ENCODE measurements at regions not wholly inside any gene's neighbourhood (a gene's known extent, or its start where the extent isn't known, plus 50 kb on each side); places are given as distances from the start of the nearest gene placed in this dataset.

DNA sequence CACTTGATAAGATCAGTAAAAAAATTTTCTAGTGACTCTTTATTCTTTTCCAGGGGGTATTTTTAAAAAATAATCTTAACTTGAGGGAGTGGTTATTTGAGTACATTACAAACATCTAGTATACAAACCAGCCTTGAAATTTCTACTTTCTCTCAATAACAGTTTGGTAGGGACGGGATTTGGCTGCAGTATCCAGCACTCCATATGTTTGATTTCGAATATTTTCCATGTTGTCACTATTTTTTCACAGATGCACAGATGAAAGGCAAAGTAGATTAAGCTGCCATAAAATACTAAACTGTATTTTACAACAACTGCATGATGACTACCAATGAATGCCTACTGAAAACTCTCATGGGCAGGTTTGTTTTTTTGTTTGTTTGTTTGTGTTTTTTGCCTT, 225.0 kb downstream of the COX7B2 start:
- Histone ChIP-seq H3K9me3 (no peaks in the 10 kb centered on the region), H3K27ac (no peak overlapping the region), H3K36me3 (ENCODE audit: low read depth, missing control alignments) (no peaks in the 10 kb centered on the region), H3K4me1 (no peaks in the 10 kb centered on the region), H3K4me3 (no peak overlapping the region), H3K27me3 (no peaks in the 10 kb centered on the region)
- no peak for DNase-seq
- intact Hi-C loops (cut with DNase I; ENCODE audit: low total_unique reads) = no loop called here
- no peak for TF ChIP-seq POLR2A (IDR thresholded peaks at IDR 0.05)
- TF ChIP-seq, protein P1, sequence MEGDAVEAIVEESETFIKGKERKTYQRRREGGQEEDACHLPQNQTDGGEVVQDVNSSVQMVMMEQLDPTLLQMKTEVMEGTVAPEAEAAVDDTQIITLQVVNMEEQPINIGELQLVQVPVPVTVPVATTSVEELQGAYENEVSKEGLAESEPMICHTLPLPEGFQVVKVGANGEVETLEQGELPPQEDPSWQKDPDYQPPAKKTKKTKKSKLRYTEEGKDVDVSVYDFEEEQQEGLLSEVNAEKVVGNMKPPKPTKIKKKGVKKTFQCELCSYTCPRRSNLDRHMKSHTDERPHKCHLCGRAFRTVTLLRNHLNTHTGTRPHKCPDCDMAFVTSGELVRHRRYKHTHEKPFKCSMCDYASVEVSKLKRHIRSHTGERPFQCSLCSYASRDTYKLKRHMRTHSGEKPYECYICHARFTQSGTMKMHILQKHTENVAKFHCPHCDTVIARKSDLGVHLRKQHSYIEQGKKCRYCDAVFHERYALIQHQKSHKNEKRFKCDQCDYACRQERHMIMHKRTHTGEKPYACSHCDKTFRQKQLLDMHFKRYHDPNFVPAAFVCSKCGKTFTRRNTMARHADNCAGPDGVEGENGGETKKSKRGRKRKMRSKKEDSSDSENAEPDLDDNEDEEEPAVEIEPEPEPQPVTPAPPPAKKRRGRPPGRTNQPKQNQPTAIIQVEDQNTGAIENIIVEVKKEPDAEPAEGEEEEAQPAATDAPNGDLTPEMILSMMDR (IDR thresholded peaks at IDR 0.05) = no peak
- 63 to 66% methylated on average over 2 of the region's 2 CpGs for WGBS, 2 donors

DNA sequence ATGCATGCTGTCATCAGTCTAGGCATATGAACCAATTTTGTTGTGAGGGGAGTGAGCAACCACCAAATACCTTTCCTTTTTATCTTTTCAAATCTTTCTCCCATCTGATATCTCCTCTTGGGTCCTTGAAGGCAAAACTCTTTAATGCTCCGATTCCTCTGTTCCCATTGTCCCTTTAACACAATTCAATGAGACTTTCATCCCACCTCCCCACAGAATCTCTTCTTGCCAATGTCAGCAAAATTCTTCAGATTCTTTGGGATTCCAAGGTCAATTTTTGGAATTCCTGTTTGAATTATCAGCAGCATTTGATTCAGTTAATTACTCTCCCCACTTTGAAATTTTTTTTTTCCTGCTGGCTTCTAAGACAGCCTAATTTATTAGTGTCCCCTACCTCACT, 232.7 kb downstream of the COX7B2 start:
- Histone ChIP-seq H3K4me1 (no peaks in the 10 kb centered on the region), H3K36me3 (ENCODE audit: low read depth, missing control alignments) (no peaks in the 10 kb centered on the region), H3K4me3 (no peak overlapping the region), H3K9me3 (no peaks in the 10 kb centered on the region), H3K27ac (no peak overlapping the region), H3K27me3 (no peaks in the 10 kb centered on the region)
- intact Hi-C loops (cut with DNase I; ENCODE audit: low total_unique reads) = no loop called here
- TF ChIP-seq, protein P1 (IDR thresholded peaks at IDR 0.05) = no peak
- no peak for TF ChIP-seq POLR2A (IDR thresholded peaks at IDR 0.05)
- WGBS, 2 donors = 82 to 83% methylated on average over 1 of the region's 1 CpG
- no peak for DNase-seq

DNA sequence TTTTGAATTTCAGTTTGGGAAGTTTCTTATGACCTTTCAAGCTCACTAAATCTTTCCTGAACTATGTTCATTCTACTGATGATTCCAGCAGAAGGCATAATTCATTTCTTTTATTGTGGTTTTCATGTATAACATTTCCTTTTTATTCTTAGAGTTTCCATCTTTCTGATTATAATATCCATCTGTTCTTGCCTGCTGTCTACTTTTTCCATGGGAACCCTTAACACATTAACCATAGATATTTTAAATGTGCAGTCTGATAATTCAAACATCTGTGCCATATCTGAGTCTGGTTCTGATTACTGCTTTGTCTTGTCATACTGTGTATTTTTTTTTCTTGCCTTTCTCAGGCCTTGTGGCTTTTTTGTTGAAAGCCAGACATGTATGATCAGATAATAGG, 234.7 kb downstream of the COX7B2 start:
- no peak for TF ChIP-seq POLR2A (IDR thresholded peaks at IDR 0.05)
- TF ChIP-seq, protein P1 (IDR thresholded peaks at IDR 0.05) = no peak
- no peaks in the 10 kb centered on the region for H3K36me3 ChIP-seq (ENCODE audit: low read depth, missing control alignments)
- no peaks in the 10 kb centered on the region for H3K4me1 ChIP-seq
- no peak for DNase-seq
- intact Hi-C loops (cut with DNase I; ENCODE audit: low total_unique reads) = no loop called here
- no peak overlapping the region for H3K4me3 ChIP-seq
- H3K27ac ChIP-seq = no peak overlapping the region
- no peaks in the 10 kb centered on the region for H3K9me3 ChIP-seq
- no peaks in the 10 kb centered on the region for H3K27me3 ChIP-seq

DNA sequence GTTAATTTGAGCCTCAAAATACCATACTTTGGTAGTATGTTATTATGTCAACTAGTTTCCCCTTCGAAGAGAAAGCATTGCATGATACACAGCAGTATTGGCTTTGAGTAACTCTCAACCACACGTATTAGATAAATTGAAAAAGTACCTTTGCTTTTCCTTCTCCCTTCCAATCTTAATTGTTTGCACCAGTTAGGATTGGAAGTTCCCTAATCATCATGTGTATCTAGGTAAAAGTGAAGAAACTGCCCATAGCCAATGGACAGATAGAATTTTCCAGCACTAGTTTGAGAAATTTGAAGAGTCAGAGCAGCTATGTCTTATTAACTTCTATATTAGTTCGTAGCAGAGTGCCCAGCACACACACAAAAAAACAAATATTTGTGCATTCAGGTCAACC, 241.3 kb downstream of the COX7B2 start:
- Histone ChIP-seq H3K4me3 (no peak overlapping the region), H3K27ac (no peak overlapping the region), H3K36me3 (ENCODE audit: low read depth, missing control alignments) (no peaks in the 10 kb centered on the region), H3K27me3 (no peaks in the 10 kb centered on the region), H3K9me3 (no peaks in the 10 kb centered on the region), H3K4me1 (no peaks in the 10 kb centered on the region)
- no peak for DNase-seq
- TF ChIP-seq POLR2A (IDR thresholded peaks at IDR 0.05) = no peak
- TF ChIP-seq, protein P1 (IDR thresholded peaks at IDR 0.05) = no peak
- intact Hi-C loops (cut with DNase I; ENCODE audit: low total_unique reads) = no loop called here
- WGBS, 2 donors = 81 to 87% methylated on average over 3 of the region's 3 CpGs

- WGBS, 2 donors = 60 to 69% methylated on average over 3 of the region's 3 CpGs
- Histone ChIP-seq H3K36me3 (ENCODE audit: low read depth, missing control alignments) (no peaks in the 10 kb centered on the region), H3K27ac (no peak overlapping the region), H3K9me3 (no peaks in the 10 kb centered on the region), H3K27me3 (no peaks in the 10 kb centered on the region), H3K4me1 (no peaks in the 10 kb centered on the region), H3K4me3 (no peak overlapping the region)
- TF ChIP-seq POLR2A (IDR thresholded peaks at IDR 0.05) = no peak
- TF ChIP-seq, protein P1 (IDR thresholded peaks at IDR 0.05) = no peak
- no peak for DNase-seq
- intact Hi-C loops (cut with DNase I; ENCODE audit: low total_unique reads) = no loop called here
Measured at GRCh38 chr4:46656071-46656470, 253.0 kb downstream of the COX7B2 start.
